ENCODE measurements at regions not wholly inside any gene's neighbourhood (a gene's known extent, or its start where the extent isn't known, plus 50 kb on each side); places are given as distances from the start of the nearest gene placed in this dataset.

GRCh38 chr2:4168834-4169233 lies 465.5 kb downstream of the DCDC2C start:
- H2AFZ ChIP-seq (ENCODE audit: low read length), result no peak overlapping the region
- no peaks in the 10 kb centered on the region for H3K9me3 ChIP-seq (ENCODE audit: insufficient read depth, low read depth, low read length)
- no peaks in the 10 kb centered on the region for H3K79me2 ChIP-seq (ENCODE audit: insufficient read depth, low read length)
- H4K20me1 ChIP-seq (ENCODE audit: insufficient read depth, low read length, poor library complexity, severe bottlenecking), result no peaks in the 10 kb centered on the region
- no peak overlapping the region for H3K4me3 ChIP-seq (ENCODE audit: low read length, poor library complexity, severe bottlenecking)
- H3K9ac ChIP-seq (ENCODE audit: low read depth, low read length, poor library complexity, severe bottlenecking), result no peak overlapping the region
- H3K4me2 ChIP-seq (ENCODE audit: low read depth, low read length, poor library complexity, severe bottlenecking), result no peak overlapping the region
- no peaks in the 10 kb centered on the region for H3K36me3 ChIP-seq (ENCODE audit: insufficient read depth, low read length)
- H3F3A ChIP-seq (ENCODE audit: low read depth), result no peaks in the 10 kb centered on the region
- TF ChIP-seq EZH2phosphoT487 (IDR thresholded peaks at IDR 0.05; ENCODE audit: borderline replicate concordance) (no peak), CTCF (conservative IDR thresholded peaks at IDR 0.05; ENCODE audit: low read length) (no peak)
- H3K4me1 ChIP-seq (ENCODE audit: insufficient read depth, low read length, poor library complexity, severe bottlenecking), result no peaks in the 10 kb centered on the region
- H3K9me2 ChIP-seq (replicated peaks; ENCODE audit: low read depth, low read length), result no peaks in the 10 kb centered on the region
- no peaks in the 10 kb centered on the region for H3K27me3 ChIP-seq (ENCODE audit: insufficient read depth, low read length, poor library complexity, severe bottlenecking)

- Histone ChIP-seq H3K79me2 (ENCODE audit: insufficient read depth, low read length) (no peaks in the 10 kb centered on the region), H3K4me1 (ENCODE audit: insufficient read depth, low read length, poor library complexity, severe bottlenecking) (no peaks in the 10 kb centered on the region), H2AFZ (ENCODE audit: low read length) (no peak overlapping the region), H3K4me2 (ENCODE audit: low read depth, low read length, poor library complexity, severe bottlenecking) (no peak overlapping the region), H3K27me3 (ENCODE audit: insufficient read depth, low read length, poor library complexity, severe bottlenecking) (no peaks in the 10 kb centered on the region), H3K9ac (ENCODE audit: low read depth, low read length, poor library complexity, severe bottlenecking) (no peak overlapping the region), H3F3A (ENCODE audit: low read depth) (no peaks in the 10 kb centered on the region), H3K9me3 (ENCODE audit: insufficient read depth, low read depth, low read length) (0 out of 2 replicates have a peak, but pooled peaks cover 4% of the 10 kb centered on the region), H3K9me2 (replicated peaks; ENCODE audit: low read depth, low read length) (no peaks in the 10 kb centered on the region), H3K4me3 (ENCODE audit: low read length, poor library complexity, severe bottlenecking) (no peak overlapping the region), H3K36me3 (ENCODE audit: insufficient read depth, low read length) (no peaks in the 10 kb centered on the region), H4K20me1 (ENCODE audit: insufficient read depth, low read length, poor library complexity, severe bottlenecking) (no peaks in the 10 kb centered on the region)
- no peak for TF ChIP-seq EZH2phosphoT487 (IDR thresholded peaks at IDR 0.05; ENCODE audit: borderline replicate concordance)
- TF ChIP-seq CTCF (conservative IDR thresholded peaks at IDR 0.05; ENCODE audit: low read length), result no peak
Observed at GRCh38 chr2:4174796-4175195, 471.4 kb downstream of the DCDC2C start.

GRCh38 chr2:4175343-4175742 lies 472.0 kb downstream of the DCDC2C start:
- Histone ChIP-seq H3K9ac (ENCODE audit: low read depth, low read length, poor library complexity, severe bottlenecking) (no peak overlapping the region), H3K79me2 (ENCODE audit: insufficient read depth, low read length) (no peaks in the 10 kb centered on the region), H3K4me1 (ENCODE audit: insufficient read depth, low read length, poor library complexity, severe bottlenecking) (no peaks in the 10 kb centered on the region), H2AFZ (ENCODE audit: low read length) (no peak overlapping the region), H3K4me3 (ENCODE audit: low read length, poor library complexity, severe bottlenecking) (no peak overlapping the region), H3K9me3 (ENCODE audit: insufficient read depth, low read depth, low read length) (0 out of 2 replicates have a peak, but pooled peaks cover 4% of the 10 kb centered on the region), H3K4me2 (ENCODE audit: low read depth, low read length, poor library complexity, severe bottlenecking) (no peak overlapping the region), H3K27me3 (ENCODE audit: insufficient read depth, low read length, poor library complexity, severe bottlenecking) (no peaks in the 10 kb centered on the region), H3F3A (ENCODE audit: low read depth) (no peaks in the 10 kb centered on the region), H3K9me2 (replicated peaks; ENCODE audit: low read depth, low read length) (no peaks in the 10 kb centered on the region), H4K20me1 (ENCODE audit: insufficient read depth, low read length, poor library complexity, severe bottlenecking) (no peaks in the 10 kb centered on the region), H3K36me3 (ENCODE audit: insufficient read depth, low read length) (no peaks in the 10 kb centered on the region)
- TF ChIP-seq EZH2phosphoT487 (IDR thresholded peaks at IDR 0.05; ENCODE audit: borderline replicate concordance) (no peak), CTCF (conservative IDR thresholded peaks at IDR 0.05; ENCODE audit: low read length) (no peak)
